ENCODE measurements at regions not wholly inside any gene's neighbourhood (a gene's known extent, or its start where the extent isn't known, plus 50 kb on each side); places are given as distances from the start of the nearest gene placed in this dataset.
"Not testable (repeated sequence)": the region's sequence is repeated elsewhere in the genome, so short reads cannot be mapped to it uniquely, and the experiment has no call there.

DNA sequence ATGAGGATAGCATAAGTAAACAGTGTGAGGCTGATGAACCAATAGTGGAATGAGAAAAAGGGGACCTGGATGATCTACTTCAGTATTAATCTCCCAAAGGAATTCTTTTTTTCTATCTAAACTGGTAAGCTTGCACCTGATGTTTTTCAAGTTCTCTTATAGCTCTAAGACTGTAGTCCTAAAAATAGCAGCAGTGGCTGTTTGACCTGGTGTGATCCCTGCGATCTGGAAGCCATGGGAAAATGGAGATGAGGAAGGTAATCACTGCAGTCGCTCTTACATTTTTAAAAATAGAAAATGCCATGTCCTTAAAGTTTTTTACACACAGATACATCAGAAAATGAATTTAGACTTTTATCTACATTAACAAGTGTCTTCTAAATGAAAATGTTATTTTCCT lies 926.4 kb upstream of the SLC35B3 start:
- DNase-seq = no peak

DNA sequence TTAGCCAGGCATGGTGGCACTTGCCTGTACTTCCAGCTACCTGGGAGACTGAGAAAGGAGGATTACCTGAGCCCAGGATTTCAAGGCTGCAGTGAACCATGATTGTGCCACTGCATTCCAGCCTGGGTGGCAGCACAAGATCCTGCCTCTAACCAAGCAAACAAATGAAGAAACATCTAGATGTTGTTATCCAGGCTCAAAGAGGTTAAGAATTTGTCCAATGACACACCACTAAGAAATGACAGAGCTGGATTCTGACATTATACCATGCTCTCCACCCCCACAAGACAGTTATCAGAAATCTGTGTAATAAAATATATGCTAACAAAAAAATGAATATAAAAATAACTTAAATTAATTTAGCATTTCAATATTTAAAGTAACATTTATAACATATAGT lies 925.5 kb upstream of the SLC35B3 start:
- no peak for DNase-seq

DNA sequence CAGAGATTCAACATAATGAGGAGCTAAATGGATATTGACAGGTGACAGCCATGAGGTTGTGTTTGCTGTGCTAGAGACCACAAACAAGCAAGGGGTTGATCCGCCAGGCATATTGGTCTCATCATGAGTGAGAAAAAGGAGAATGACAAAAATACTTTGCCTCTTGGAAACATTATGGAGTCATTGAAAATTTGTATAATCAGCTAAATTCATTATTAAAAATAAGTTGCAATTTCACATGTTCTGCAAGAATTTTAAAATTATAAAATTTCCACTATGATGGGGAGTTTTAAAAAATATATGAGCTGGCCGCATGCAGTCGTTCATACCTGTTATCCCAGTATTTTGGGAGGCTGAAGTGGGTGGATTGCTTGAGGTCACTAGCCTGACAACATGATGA lies 912.3 kb upstream of the SLC35B3 start:
- no peak for DNase-seq

- DNase-seq = no peak
Measured at GRCh38 chr6:9346923-9347322, 911.6 kb upstream of the SLC35B3 start.

GRCh38 chr6:9335431-9335830 lies 900.1 kb upstream of the SLC35B3 start:
- DNase-seq = no peak

DNA sequence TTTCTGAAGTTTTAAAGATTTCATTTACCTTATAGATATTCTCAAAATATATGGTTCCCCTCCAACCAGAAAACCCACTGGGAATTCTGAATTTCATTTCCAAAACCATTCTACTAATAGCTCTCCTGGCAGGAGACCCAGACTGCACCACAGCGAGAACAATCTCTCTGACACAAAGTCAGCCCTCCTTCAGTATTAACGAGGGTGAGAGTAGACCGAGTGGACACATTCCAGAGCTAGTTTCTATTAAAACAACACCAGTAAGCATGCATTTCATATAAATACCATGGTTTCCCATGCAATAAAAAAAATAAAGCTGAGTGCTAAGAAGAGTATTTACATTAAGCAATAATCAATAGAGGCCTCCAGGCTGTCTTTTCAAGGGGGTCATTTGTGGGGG lies 899.6 kb upstream of the SLC35B3 start:
- DNase-seq = no peak

DNA sequence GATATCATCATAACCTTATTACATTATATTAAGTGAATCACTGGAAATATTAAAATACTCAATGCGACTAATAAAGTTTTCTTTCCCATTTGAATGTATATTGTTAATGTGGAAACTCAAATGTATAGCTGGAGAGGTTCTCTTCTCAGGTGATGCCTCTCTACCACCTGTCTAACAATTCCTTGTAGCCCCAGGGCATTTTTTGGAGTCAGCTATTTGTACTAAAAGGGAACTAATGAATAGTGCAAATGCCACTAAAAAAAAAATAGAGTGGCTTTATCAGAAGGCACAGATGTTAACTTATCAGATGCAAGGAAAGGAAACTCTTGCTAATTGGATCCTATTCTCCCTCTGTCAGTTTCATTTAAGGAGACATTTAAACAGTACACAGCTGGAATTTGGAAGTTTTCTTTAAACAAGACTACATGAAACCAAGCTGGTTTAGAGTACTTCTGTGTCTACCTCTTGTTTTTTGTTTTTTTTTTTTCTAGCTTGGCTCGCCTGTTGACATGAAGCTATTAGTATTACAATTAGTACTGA lies 897.0 kb upstream of the SLC35B3 start:
- no peak for DNase-seq

- DNase-seq = no peak
Measured at GRCh38 chr6:9316831-9317230, 881.5 kb upstream of the SLC35B3 start.

DNA sequence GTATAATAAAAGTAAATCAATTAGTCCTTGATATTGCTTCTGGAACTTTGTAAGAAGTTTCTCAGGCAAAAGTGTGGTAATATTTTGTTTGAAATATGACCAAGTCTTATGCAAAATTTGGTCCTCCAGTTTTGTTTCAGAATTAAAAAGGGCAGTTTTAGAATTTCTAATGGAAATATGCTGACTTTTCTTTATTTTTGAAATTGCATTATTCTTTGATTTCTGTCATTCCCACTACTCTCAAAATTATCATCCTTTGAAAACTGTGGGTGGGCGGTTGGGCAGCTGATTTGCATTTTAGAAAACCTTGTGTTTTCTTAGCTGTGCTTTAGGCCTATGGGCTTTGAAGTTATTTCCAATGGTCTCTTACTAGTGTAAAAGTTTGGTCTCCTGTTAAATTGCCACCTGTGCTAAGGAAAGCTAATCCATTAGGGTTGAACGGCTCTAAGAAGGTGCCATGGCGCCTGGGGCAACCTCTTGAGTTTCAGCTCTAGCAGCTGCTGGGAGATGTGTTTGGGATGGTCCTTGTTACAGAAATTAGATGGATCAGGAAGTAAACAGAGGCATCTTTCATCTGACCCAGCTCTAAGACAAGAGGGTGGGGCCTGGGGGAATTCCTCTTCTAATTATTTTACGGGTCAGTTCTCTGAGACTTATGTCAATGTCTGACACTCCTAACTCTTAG lies 880.8 kb upstream of the SLC35B3 start:
- no peak for DNase-seq

DNA sequence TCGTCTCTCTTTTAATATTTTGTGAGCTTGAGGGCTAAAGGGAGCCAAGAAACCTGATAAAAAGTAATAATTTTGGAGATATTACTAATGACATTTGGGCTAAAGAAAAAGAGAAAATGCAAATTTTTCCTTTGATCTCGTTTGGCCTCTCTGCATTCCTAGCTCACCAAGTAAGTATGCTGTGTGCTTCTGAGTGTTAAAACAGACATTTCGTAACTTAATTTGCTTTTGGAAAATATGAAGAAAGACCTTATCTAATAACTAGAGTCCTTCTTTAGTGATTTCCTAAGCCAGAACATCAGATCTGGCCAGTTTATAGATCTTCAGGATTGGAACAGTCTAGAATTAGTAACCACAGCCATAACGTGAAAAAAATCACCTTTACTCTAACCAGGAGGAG lies 872.9 kb upstream of the SLC35B3 start:
- no peak for DNase-seq

DNA sequence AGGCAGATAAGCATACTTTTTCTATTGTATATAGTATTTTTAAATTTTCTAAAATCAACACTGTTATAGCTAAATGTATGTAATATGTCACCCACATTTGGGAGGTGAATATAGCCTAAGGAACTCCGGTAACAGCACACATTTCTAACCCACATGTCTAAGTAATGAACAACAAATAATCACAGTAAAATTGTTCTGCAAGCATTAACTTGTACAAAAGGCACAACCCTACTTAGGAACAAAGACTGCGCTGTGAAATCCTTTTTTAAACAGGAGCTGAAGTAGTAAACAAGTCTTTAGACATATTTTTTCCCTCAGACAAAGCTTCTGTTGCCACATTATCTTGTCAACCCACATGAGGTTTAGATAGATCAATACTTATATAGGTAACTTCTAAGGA lies 872.4 kb upstream of the SLC35B3 start:
- DNase-seq = no peak

GRCh38 chr6:9307187-9307586 lies 871.8 kb upstream of the SLC35B3 start:
- DNase-seq = no peak

GRCh38 chr6:9295644-9296043 lies 860.3 kb upstream of the SLC35B3 start:
- DNase-seq = no peak

DNA sequence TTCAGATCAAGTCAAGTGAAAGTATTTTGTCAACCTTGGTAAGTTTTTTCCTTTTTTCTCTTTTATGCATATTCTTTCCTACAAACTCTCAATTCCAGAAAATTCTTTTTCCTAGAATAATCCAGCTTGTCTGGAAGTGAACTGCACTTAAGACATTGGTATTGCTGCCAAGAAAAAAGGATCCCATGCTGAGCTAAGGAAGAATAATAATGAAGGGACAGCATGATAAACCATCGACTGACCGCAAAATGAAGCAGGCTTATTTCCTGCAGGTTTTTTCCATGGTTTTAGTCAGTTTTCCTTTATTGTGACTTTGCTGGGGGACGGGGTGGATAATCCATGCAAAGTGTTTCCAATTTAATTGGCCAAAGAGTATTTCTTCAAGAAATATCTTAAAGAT lies 857.6 kb upstream of the SLC35B3 start:
- no peak for DNase-seq

DNA sequence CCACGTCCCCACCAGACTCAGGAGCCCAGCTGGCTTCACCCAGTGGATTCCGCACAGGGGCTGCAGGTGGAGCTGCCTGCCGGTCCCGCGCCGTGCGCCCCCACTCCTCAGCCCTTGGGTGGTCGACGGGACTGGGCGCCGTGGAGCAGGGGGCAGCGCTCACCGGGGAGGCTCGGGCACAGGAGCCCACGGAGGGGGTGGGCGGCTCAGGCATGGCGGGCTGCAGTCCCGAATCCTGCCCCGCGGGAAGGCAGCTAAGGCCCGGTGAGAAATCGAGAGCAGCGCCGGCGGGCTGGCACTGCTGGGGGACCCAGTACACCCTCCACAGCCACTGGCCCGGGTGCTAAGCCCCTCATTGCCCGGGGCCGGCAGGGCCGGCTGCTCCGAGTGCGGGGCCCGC lies 855.0 kb upstream of the SLC35B3 start:
- not testable (repeated sequence) for DNase-seq

DNA sequence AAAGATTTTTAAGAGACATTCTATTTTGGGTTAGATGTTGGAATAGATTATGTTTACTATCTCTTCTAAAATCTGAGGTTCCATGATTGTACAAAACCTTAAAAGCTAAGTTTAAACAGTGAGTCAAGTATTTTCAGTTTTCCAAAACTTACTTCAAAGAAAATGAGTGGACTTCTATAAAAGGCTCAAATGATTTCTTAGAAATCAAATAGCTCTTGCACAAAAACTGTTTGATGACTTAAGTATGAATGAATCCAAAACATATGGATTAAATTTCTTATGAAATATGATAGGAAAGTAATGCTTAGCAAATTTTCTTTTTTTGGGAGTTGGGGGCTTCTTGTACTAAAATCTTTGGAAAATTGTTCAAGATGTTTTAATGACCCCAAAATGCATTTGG lies 837.3 kb upstream of the SLC35B3 start:
- no peak for DNase-seq

GRCh38 chr6:9266741-9267140 lies 831.4 kb upstream of the SLC35B3 start:
- DNase-seq = no peak

- no peak for DNase-seq
Measured at GRCh38 chr6:9257215-9257614, 821.9 kb upstream of the SLC35B3 start.

DNA sequence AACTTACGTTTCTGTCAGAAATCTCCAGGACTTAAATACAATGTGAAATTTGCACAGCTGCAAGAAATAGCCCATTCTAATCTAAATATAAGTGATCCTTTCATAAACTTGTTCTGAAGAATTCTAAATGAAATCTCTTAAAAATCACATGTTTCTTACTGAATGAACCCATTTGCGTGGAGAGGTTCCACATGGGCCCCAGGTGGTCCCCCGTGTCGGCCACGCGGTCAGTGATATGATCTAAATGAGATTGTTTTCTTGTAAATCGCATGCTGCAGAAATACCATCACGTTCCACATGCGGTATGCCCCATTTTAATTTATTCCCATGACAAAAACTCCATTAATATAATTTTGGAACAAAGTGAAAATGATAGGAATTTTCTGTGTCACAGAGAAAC lies 818.9 kb upstream of the SLC35B3 start:
- DNase-seq = no peak

DNA sequence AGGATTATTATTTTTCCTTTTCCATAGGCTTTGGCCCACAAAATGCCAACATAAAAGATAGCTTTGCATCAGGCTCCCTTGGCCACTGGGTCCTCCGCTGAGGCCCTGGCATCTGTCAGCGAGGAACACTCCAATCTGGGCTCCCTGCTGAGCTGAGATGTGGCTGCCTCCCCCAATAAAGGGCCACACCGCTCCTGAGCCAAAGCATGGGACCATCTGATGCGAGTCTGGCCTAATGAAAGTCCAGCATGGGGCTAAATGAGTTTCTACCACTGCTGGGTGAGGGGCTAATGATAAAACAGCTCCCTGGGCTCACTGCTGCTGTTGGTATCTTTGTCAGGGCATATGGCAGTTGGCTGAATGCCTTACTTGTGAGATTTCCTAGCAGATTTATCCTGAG lies 817.5 kb upstream of the SLC35B3 start:
- no peak for DNase-seq

DNA sequence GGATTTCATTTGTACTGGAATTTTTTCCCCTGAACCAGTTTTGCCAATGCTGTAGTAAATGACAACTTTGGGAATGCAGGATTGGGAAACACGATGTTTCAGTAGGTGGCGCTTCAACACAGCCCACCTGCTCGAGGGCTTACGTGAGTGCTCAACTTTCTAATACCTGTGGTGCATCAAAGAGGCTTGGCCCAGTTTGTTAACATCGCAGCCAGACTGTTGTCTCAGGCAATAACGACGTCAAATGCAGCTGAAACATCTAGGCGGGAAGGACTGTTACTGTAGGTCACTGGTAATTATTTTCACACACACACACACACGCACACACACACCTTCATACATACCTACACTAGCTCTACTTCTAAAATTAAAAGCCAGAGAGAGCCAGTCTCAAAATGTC lies 815.5 kb upstream of the SLC35B3 start:
- no peak for DNase-seq

DNA sequence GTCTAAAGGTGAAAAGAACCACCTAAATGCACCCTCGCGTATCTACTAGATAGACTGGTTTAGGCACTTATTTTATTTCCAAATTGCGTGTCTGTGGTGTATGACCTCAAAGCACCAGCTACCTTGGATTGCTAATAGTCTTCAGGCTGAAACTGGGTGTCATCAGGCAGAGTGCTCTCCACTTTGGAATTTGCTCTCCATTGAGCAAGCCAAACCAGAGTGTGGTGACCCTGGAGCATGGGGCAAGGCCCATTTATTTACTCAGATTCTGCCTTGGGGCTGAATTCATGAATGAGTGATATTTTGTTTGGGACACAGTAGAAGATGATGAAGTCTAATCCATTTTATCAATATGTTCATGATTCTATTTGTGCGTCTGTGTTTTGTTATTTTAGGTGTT lies 812.8 kb upstream of the SLC35B3 start:
- DNase-seq = no peak

DNA sequence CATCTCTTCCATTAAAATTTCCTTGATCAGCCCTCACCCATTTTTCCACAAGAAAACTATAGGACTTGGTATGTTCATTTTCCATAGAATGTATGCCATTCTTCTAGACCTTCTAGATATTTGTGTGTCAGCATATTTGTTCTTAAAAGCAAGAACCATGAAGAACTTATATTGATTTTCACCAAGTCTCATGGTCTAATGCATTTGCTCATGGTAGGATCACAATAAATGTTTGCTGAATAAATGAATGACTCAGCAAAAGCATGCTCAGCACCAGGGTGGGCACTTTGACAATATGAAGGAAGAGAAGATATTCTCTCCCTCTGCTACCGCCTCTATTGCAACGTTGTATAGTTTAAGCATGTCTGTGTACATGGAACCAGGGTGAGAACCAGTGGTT lies 805.5 kb upstream of the SLC35B3 start:
- no peak for DNase-seq

- DNase-seq = no peak
Measured at GRCh38 chr6:9236443-9236842, 801.1 kb upstream of the SLC35B3 start.

GRCh38 chr6:9233686-9234085 lies 798.3 kb upstream of the SLC35B3 start:
- no peak for DNase-seq
